ENCODE measurements at regions not wholly inside any gene's neighbourhood (a gene's known extent, or its start where the extent isn't known, plus 50 kb on each side); places are given as distances from the start of the nearest gene placed in this dataset.

DNA sequence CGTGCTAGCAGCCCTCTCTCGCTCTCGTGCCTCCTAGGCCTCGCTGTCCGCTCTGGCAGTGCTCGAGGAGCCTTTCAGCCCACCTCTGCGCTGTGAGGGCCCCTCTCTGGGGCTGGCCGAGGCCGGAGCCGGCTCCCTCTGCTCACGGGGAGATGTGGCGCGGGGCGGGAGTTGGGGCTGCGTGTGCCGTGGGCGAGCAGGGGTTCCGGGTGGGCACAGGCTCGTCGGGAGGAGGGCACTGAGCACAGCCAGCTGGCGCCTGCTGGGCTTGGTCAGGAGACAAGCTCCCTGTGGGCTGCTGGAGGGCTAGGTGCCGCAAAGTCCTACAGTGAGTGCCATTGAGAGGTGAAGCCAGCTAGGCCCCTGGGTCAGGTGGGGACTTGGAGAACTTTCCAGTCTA, 994.5 kb downstream of the C4orf33 start:
- TF ChIP-seq CTCF (optimal IDR thresholded peaks at IDR 0.05 in 1 of 3, IDR thresholded peaks at IDR 0.05 in 1 of 3, conservative IDR thresholded peaks at IDR 0.05 in 1 of 3; ENCODE audit: extremely low read depth in 1 of 3, insufficient read depth in 2 of 3, low read length in 3 of 3) (no peak), EZH2 (IDR thresholded peaks at IDR 0.05; ENCODE audit: low read length) (no peak)
- dilution Hi-C loops (cut with MboI; ENCODE audit: extremely low pct_ligation_motif_present, low sequenced_read_pairs) = no loop called here

DNA sequence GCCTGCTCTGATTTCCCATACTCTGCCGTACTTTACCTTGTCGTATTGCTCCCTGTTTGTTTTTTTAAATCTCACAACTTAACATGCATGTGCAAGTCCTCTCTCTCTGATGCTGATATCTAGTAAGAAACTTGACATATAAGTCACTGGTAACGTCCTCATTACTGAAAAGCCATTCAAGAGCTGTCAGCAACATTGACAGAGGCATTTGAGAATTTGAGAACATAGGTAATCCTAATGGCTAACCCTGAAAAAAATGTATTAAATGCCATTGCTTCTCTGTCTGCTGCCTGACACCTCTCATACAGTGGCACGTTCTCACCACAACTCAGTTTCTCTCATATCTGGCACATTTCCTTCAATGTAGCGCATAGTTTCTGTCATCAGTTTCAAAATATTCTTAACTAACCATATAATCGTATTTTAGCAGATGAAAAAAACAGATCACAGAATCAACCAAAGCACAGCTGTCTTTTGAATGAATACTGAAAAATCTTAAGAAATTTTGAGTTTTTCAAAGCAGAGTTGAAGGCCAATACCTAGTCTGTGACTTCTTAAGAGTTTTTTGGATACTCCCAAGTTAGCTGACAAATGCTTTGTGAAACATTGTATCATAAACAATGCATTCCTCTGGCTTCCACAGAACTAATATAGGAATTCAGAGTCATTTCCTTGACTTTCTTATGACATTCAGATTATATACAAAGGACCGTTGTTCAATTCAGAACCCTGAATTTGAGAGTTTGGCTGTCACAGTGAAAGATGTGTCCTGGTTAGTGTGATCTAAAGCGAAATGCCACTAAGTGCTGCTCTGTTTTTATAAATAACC, 996.4 kb downstream of the C4orf33 start:
- no peaks in the 10 kb centered on the region for H3K27me3 ChIP-seq (ENCODE audit: control insufficient read depth, extremely low read depth, insufficient read depth, low read length)
- no peaks in the 10 kb centered on the region for H4K20me1 ChIP-seq (ENCODE audit: control insufficient read depth, extremely low read depth, insufficient read depth, low read length)
- H3K9ac ChIP-seq (ENCODE audit: control insufficient read depth, extremely low read depth, insufficient read depth, low read length) = no peak overlapping the region
- H3K79me2 ChIP-seq (ENCODE audit: control insufficient read depth, insufficient read depth, low read length) = no peaks in the 10 kb centered on the region
- no peaks in the 10 kb centered on the region for H3K9me3 ChIP-seq (ENCODE audit: control insufficient read depth, low read depth, low read length)
- no peak overlapping the region for H2AFZ ChIP-seq (ENCODE audit: control insufficient read depth, low read length)
- H3K4me1 ChIP-seq (ENCODE audit: control insufficient read depth, extremely low read depth, insufficient read depth, low read length) = no peaks in the 10 kb centered on the region
- H3K36me3 ChIP-seq (ENCODE audit: control insufficient read depth in 2 of 2, extremely low read depth in 1 of 2, insufficient read depth in 2 of 2, low read length in 2 of 2) = no peaks in the 10 kb centered on the region
- TF ChIP-seq EZH2 (IDR thresholded peaks at IDR 0.05; ENCODE audit: low read length) = no peak
- TF ChIP-seq CTCF (optimal IDR thresholded peaks at IDR 0.05 in 1 of 3, IDR thresholded peaks at IDR 0.05 in 1 of 3, conservative IDR thresholded peaks at IDR 0.05 in 1 of 3; ENCODE audit: extremely low read depth in 1 of 3, insufficient read depth in 2 of 3, low read length in 3 of 3) = no peak
- DNase-seq (ENCODE audit: low read depth, low spot score) = no peak
- H3K4me2 ChIP-seq (ENCODE audit: control insufficient read depth, extremely low read depth, insufficient read depth, low read depth, low read length) = no peak overlapping the region
- no peak overlapping the region for H3K4me3 ChIP-seq (ENCODE audit: control insufficient read depth in 2 of 3, extremely low read depth in 1 of 3, insufficient read depth in 2 of 3, low read depth in 1 of 3, low read length in 3 of 3)
- dilution Hi-C loops (cut with MboI; ENCODE audit: extremely low pct_ligation_motif_present, low sequenced_read_pairs) = no loop called here
- no peak for FAIRE-seq
- no peaks in the 10 kb centered on the region for H3K9me1 ChIP-seq (ENCODE audit: control insufficient read depth, extremely low read depth, insufficient read depth, low read length)
- H3K27ac ChIP-seq (ENCODE audit: control insufficient read depth, insufficient read depth, low read length) = no peak overlapping the region

More for the DNA sequence above, 994.5 kb downstream of the C4orf33 start:
- no peak overlapping the region for H3K4me2 ChIP-seq (ENCODE audit: control insufficient read depth, extremely low read depth, insufficient read depth, low read depth, low read length)
- no peaks in the 10 kb centered on the region for H3K9me1 ChIP-seq (ENCODE audit: control insufficient read depth, extremely low read depth, insufficient read depth, low read length)
- H3K4me1 ChIP-seq (ENCODE audit: control insufficient read depth, extremely low read depth, insufficient read depth, low read length) = no peaks in the 10 kb centered on the region
- H3K4me3 ChIP-seq (ENCODE audit: control insufficient read depth in 2 of 3, extremely low read depth in 1 of 3, insufficient read depth in 2 of 3, low read depth in 1 of 3, low read length in 3 of 3) = no peak overlapping the region
- H4K20me1 ChIP-seq (ENCODE audit: control insufficient read depth, extremely low read depth, insufficient read depth, low read length) = no peaks in the 10 kb centered on the region
- no peak overlapping the region for H2AFZ ChIP-seq (ENCODE audit: control insufficient read depth, low read length)
- no peaks in the 10 kb centered on the region for H3K79me2 ChIP-seq (ENCODE audit: control insufficient read depth, insufficient read depth, low read length)
- no peaks in the 10 kb centered on the region for H3K9me3 ChIP-seq (ENCODE audit: control insufficient read depth, low read depth, low read length)
- no peak overlapping the region for H3K27ac ChIP-seq (ENCODE audit: control insufficient read depth, insufficient read depth, low read length)
- no peaks in the 10 kb centered on the region for H3K27me3 ChIP-seq (ENCODE audit: control insufficient read depth, extremely low read depth, insufficient read depth, low read length)
- FAIRE-seq (no peak), DNase-seq (ENCODE audit: low read depth, low spot score) (no peak)
- H3K9ac ChIP-seq (ENCODE audit: control insufficient read depth, extremely low read depth, insufficient read depth, low read length) = no peak overlapping the region
- H3K36me3 ChIP-seq (ENCODE audit: control insufficient read depth in 2 of 2, extremely low read depth in 1 of 2, insufficient read depth in 2 of 2, low read length in 2 of 2) = no peaks in the 10 kb centered on the region
